Ishikawa (cell line): ENCODE measurements at regions not wholly inside any gene's neighbourhood (a gene's known extent, or its start where the extent isn't known, plus 50 kb on each side); places are given as distances from the start of the nearest gene placed in this dataset.

ENCODE experiments used
- EGR1 ChIP-seq: IDR thresholded peaks from 2 replicates; pipeline ENCODE4 v1.6.1; 2012
- EP300 ChIP-seq: IDR thresholded peaks from 2 replicates; pipeline ENCODE4 v1.6.1; 2012; ENCODE audit warnings: borderline replicate concordance
- FOXM1 ChIP-seq: IDR thresholded peaks from 2 replicates; pipeline ENCODE4 v1.6.1; 2012; ENCODE audit warnings: low read depth, borderline replicate concordance
- REST ChIP-seq: IDR thresholded peaks from 2 replicates; pipeline ENCODE4 v1.6.1; 2012; ENCODE audit warnings: low read depth, mild to moderate bottlenecking
- YY1 ChIP-seq: IDR thresholded peaks from 2 replicates; pipeline ENCODE4 v1.6.1; 2012; ENCODE audit warnings: low read depth
- ZBTB7A ChIP-seq: IDR thresholded peaks from 2 replicates; pipeline ENCODE4 v1.6.1; 2012; ENCODE audit warnings: low read depth

GRCh38 chr1:117710710-117711109, 104.9 kb downstream of the TENT5C start:
- TF ChIP-seq YY1 (no peak), ZBTB7A (no peak), REST (no peak), EP300 (no peak), FOXM1 (no peak), EGR1 (no peak)
